GM21447 (cell line): ENCODE measurements at regions not wholly inside any gene's neighbourhood (a gene's known extent, or its start where the extent isn't known, plus 50 kb on each side); places are given as distances from the start of the nearest gene placed in this dataset.

ENCODE experiments used
- ATAC-seq: cut with Tn5 transposase; IDR thresholded peaks from one replicate; pipeline ENCODE4 v1.9.1; 2021; ENCODE audit not compliant: unreplicated experiment

- no peak for ATAC-seq
Observed at GRCh38 chr13:105994340-105994739, 541.1 kb downstream of the EFNB2 start.

- no peak for ATAC-seq
Observed at GRCh38 chr13:105991622-105992277, 543.7 kb downstream of the EFNB2 start.

DNA sequence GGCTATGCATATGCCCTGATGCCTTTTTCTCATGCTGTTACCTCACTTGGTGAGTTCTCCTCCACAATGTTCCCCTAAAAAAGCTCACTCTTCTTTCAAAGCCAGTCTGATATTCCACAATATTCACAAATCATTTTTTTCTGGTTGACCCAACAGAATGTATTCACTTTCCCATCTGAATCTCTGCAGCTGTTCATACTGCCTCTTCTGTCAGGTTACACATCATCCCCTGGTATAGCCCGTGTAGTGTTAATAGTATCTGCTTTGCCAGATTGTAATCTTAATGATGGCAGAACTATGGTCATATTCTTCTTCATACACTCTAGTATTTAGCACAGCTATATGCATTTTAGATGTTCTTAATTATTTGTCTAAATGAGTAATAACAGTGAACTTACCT, 544.3 kb downstream of the EFNB2 start:
- no peak for ATAC-seq

DNA sequence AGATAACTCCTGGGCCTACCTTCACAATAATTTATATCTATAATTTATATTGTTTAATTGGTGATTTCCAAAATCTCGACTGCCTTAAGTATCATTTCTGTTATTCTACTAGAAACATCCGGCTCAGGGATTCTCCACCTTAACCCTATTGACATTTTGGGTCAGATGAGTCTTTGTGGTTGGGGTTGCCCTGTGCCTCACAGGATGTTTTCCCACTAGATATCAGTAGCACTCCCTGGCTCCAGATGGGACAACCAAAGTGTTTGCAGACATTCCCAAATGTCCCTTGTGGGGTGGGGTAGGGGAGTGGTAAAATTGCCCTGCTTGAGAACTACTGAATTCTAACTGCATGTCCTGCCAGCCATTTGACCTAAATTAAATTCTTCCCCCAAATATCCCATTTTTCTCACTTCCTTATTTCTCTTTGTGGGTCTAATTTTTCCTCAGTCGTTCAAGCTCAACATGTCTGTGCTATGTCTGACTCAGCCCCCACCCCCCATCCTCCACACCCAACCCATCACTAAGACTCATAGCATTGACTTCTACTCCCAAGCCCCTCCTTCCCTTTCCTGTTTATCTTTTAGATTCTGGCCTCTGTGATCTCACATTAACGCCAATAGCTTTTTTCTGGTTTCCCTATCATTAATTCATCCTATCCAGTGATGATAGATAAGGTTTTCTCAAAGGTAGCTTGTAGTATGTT, 545.1 kb downstream of the EFNB2 start:
- ATAC-seq = no peak

GRCh38 chr13:105984646-105985045, 550.8 kb downstream of the EFNB2 start:
- ATAC-seq = no peak

DNA sequence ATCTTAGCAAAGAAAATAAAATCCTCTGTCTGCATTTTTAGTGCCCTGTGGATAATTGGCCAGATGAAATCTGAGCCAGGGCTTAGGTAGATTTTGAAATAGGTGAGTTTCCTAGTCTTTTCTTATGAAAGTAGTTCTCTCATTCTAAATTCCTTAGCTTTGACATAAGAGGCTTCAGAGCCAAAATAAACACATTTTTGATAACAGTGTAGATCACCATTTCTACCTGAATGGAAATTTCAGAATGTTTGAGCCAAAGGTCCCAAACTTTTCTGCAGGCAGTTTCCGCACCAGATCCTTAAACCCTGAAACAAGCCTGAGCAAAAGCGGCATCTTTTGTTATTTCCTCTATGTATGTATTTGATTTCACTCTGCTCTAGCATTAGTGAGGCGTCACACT, 551.2 kb downstream of the EFNB2 start:
- no peak for ATAC-seq

- ATAC-seq = no peak
Observed at GRCh38 chr13:105982219-105982930, 553.1 kb downstream of the EFNB2 start.

DNA sequence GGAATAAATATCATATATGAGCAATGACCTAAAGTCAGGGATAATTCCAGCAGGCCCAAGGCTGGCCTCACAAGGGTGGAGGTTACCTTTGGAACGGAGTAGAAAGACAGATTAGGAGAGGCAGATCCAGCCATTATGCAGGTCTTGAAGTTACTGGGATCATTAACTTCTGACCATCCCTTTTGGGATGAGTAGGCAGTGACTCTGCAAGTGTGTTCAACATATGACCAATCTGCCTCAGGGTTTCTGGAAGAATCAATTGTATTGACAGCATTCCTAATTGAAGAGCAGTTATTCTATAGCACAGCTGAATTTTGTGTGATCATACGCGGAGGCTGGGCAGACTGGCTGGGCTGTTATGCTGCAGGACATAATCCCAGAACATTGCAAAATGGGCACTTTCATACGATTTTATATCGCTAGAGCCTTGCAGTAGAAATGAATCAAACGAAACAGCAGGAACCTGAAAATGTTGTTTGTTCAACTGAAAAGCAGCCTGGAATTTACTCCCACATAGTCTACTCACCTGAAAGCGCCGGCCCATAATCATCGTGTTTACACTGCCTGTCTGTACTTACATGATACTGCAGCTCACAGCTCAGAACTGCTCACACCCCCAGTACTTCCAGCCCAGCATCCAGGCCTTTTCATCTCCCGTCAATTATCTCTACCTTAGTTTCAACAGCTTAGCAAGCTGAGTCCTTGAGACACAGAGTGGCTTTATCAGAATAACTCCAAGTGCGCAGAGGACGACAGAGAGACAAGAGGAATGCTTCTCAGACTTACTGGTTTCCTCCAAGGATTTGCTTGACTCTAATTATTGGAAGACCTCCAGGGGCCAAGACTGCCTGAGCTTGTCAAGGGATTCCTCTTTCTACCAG, 556.1 kb downstream of the EFNB2 start:
- ATAC-seq = no peak

DNA sequence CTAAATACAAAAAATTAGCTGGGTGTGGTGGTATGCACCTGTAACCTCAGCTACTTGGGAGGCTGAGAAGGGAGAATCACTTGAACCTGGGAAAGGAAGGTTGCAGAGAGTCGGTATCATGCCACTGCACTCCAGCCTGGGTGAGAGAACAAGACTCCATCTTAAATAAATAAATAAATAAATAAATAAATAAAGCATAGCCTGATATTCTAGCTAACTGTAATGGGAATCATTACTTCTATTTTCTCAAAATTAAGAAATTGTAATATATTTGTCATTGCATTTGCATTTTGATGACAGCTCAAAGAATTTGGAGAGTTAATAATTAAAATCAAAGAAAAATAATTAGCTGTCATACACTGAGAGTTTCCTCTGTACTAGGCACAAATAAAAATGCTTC, 561.1 kb downstream of the EFNB2 start:
- no peak for ATAC-seq

- no peak for ATAC-seq
Observed at GRCh38 chr13:105972811-105973590, 562.5 kb downstream of the EFNB2 start.

GRCh38 chr13:105972306-105972721, 563.1 kb downstream of the EFNB2 start:
- ATAC-seq = no peak

DNA sequence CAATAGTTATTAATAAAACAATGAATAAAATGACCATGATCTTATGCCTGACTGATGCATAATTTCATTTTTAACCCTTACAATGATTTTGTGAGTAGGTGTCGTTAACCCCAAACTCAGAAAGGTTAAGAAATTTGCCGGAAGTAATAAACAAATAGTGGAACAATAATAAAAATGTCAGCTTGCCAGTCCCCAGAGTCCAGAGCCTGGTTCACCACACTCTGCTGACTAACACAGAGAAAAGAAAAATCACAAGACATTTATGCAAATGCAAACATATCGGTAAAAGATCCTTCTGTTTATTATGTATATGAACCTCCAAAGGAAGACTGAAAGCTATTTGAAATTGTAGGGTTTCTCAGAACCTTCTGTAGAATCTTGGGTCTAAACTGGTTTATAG, 563.7 kb downstream of the EFNB2 start:
- no peak for ATAC-seq

DNA sequence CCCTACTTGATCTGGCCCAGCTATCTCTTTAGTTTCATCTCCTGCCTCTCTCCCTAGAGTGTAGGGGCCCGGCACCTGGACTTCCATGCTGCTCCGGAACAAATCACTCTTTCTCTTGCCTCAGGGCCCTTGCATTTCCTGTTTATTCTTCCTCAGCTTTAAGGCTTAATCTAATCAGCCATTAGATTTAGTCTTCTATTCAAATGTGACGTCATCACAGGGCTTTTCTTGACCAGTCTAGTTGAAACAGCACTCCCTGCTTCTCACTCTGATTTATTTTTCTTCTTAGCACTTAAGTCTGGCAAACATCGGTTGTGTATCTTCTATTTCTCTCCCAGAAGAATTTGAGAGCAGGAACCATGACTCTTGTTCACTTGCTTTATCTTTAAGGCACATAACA, 564.1 kb downstream of the EFNB2 start:
- no peak for ATAC-seq

DNA sequence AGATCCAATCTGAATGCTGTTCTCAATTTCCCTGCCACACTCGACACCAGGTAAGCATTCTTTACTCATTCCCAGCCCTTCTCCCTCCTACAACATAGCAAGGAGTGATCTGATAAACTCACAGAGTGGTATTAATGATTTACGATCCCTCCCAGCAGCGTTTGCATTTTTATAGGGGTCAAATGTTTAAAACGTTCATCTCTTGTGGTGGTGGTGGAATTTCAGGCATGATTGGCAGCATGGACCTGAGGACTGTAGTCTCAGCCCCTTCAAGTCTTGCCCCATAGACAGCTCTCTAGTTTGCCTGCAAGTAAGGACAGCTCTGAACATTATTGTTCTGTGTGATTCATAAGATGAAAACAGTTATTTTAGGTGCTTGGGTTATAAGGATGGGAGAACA, 565.7 kb downstream of the EFNB2 start:
- no peak for ATAC-seq

DNA sequence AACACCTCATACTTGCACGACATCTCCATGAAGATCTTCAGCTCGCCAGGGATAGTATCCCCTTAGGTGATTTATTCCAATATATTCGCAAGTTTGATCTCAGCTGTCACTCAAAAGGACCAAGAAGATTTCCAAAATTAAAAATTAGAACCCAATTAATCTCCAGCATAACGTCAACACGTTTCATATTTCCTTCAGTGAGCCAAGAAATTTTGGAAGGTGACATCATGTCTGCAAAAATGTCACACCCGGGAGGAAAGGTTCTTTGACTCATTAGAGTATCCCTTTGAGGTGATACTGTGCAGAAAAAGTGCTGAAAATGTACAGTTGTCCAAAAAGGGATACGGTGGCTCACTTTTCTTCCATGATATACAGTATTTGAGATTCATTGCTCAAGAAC, 569.6 kb downstream of the EFNB2 start:
- no peak for ATAC-seq

GRCh38 chr13:105962080-105962479, 573.4 kb downstream of the EFNB2 start:
- no peak for ATAC-seq

DNA sequence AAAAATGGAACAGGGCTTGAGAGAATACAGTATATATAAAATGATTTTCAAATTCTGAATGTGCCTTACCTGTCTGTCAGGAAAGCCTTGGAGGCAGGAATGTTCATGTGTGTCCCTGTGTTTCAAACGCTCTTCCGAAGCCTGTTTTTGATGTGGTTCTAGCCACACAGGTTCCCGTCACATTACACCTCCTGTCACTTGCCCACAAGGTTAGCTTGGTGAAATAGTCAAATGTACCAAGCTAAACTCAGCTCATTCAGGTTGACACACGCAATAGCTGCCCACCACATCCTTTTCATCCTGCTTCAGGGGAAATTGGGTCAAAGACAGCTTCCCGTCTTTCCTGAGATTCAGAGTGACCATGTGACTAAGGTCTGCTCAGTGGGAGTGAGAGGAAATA, 574.0 kb downstream of the EFNB2 start:
- no peak for ATAC-seq

- ATAC-seq = no peak
Observed at GRCh38 chr13:105960326-105960725, 575.1 kb downstream of the EFNB2 start.

DNA sequence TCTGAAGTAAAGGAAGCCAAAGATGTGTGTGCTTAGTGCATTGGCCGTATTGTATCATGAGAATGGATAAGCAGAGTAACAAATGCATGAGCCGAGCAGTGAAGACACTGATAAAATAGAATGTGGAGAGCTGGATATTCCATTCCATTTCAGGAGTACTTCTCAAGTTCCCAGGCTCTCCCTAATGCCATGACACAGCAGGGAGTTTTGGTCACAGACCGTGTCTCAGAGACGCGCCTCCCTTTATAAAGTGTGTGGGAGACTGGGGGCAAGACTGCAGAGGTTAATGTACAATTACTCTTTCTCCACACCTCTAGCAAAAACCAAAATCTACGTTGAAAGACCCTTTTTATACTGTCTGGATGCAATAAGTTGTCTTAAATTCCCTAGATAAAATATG, 575.6 kb downstream of the EFNB2 start:
- no peak for ATAC-seq

- ATAC-seq = no peak
Observed at GRCh38 chr13:105957769-105958438, 577.6 kb downstream of the EFNB2 start.
